ENCODE measurements at regions not wholly inside any gene's neighbourhood (a gene's known extent, or its start where the extent isn't known, plus 50 kb on each side); places are given as distances from the start of the nearest gene placed in this dataset.

DNA sequence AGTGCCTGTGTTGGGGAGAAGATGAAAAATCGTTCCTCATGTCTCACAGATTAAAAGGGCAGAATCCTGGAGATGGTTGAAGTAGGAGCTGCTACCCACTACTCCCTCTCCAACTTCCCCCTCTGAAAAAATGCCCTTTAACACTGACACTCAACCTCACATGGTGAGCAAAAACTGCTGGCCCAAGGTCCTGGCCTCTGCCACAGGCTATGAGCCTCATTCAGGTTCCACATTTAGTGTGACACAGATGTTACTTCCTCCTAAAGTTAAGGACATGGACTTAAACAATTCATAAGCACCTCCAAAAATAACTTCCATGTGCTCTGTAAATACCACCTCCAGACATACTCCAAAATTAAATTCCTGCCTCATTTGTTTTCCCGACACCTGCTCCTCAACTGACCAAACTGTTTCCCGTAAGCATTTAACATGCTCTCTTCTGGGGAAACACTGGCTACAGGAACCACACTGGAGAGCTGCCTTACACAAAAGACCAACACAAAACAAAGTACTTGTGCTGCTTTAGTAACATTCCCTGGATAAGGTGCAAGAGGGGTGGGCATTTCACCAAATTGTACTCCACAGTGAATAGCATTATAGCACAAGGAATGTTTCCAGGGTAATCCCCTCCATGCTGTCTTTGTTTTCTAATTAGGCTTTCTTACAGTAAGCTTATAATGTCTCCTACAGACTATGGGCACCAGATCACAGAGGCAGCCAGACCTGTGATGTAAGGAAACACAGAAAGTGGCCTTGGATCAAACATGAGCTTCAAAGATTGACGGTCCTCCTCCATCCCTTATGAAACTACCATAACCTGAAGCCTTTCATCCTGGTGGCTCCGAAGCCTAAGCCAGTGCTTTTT, 57.0 kb downstream of the PHLDA1 start:
- DNase-seq, result no peak

- no peak for DNase-seq
These were observed 60.3 kb downstream of the PHLDA1 start for GRCh38 chr12:75971253-75971652.

- no peak for DNase-seq
These were observed 61.3 kb downstream of the PHLDA1 start for GRCh38 chr12:75970310-75970709.

GRCh38 chr12:75969768-75970167, 61.8 kb downstream of the PHLDA1 start:
- DNase-seq, result no peak

GRCh38 chr12:75965661-75966060, 65.9 kb downstream of the PHLDA1 start:
- DNase-seq, result no peak

DNA sequence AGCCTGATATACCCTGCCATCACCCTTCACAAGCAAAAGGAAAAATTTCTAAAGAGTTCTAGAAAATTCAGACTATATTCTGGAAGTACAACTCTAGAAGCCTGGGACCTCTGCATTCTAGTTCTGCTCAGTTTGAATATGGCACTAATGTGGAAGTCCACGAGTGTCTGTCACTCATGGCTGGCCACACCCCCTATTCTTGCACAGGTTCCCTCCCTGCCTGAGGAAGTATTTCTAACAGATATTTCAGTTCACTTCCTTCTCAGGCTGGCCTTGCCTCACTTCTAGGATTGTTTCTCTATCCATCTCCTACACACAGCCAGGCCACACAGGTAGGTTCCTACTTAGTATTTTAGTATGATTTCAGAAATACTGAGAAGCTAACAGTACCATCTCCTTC, 67.4 kb downstream of the PHLDA1 start:
- no peak for DNase-seq

DNA sequence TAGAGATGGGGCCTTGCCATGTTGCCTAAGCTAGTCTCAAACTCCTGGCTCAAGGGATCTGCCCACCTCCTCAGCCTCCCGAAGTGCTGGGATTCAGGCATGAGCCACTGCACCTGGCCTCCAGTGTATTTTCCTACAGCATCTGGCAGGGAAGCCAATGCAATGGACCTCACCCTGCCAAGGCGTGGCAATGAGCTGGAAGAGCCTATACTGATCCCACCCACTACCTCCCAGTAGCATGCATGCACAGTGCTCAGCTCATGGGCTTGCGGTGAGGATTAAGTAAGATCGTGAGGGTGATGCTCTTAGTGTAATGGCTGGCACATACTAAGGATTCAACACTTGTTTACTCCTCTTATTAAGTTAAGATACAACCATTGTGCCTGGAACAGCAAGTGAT, 69.7 kb downstream of the PHLDA1 start:
- no peak for DNase-seq

DNA sequence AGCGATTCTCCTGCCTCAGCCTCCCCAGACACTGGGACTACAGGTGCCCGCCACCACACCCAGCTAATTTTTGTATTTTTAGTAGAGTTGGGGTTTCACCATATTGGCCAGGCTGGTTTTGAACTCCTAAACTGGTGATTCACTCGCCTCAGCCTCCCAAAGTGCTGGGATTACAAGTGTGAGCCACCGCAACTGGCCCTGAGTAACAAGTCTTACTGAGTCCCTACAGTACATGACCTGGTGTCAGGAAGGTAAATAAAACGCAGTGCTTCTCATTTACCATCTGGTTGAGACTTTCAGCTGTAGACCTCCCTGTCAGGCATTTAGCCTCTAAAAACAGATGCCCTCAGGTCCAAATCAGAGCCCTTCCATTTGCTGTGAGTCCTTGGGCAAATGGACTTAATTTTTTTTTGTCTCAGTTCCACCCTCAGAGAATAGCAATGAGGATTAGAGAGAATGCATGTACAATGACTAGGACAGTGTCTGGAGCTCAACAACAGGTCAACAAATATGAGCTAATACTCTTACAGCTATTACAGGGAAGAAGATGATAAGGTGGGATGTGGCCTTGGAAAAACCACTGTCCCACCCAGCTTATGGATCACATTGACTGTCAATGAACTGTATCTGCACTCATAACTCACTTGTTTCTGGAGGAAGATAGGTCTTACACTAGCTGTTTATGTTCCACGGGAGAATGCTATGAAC, 70.5 kb downstream of the PHLDA1 start:
- DNase-seq, result no peak

DNA sequence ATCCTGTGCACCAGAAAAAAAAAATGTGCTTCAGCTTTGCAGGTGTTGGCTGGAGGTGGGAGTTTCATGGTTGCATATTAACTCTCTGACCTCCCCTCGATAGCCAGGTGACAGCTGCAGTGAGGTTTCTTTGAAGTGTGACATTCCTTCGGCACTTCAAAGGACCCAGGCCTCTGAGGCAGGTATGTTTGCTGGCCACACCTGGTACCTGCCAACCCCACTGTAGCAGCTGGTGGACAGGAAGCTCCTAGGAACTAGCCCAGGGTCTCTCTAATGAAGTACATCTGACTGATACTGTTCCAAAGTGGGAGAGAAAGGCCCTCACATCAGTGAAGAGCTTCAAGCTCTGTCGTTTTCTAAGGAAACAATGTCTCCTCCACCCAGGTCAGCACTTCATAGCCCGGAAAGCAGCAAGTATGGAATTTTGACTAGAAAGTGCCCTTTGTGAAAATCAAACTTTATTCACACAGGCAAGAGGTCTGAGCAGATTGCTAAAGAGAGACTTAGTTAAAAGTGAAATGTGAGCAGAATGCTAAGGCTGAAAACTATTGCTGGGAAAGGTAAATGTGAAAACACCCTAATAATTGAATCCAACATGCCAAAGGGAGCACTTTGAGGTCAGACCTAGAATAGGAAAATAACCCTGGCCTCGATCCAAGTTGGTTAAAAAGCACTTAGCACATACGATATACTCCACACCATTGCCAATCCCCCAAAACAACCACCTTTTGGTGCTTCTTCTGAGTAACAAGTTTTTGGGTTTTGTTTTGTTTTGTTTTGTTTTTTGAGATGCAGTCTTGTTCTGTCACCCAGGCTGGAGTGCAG, 71.3 kb downstream of the PHLDA1 start:
- no peak for DNase-seq

- DNase-seq, result no peak
These were observed 72.1 kb downstream of the PHLDA1 start for GRCh38 chr12:75959506-75959905.

DNA sequence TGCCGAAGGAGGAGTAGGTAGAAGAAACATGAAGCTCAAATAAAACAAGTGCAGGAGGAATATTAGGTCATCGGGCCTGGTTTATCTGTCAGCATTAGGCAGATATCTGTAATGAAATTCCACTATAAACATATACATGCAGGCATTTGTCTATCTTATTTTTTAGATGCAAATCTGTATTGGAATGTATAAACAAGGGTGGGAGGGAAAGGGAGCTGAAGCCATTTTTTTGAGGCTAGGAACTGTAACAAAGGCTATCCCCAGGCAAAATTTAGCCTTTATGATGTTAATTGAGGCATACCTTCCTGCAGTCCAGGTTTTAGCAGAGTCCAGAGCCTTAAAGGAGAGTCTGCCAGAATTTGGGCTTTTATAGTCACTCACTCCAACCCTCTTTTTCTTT, 72.5 kb downstream of the PHLDA1 start:
- no peak for DNase-seq

DNA sequence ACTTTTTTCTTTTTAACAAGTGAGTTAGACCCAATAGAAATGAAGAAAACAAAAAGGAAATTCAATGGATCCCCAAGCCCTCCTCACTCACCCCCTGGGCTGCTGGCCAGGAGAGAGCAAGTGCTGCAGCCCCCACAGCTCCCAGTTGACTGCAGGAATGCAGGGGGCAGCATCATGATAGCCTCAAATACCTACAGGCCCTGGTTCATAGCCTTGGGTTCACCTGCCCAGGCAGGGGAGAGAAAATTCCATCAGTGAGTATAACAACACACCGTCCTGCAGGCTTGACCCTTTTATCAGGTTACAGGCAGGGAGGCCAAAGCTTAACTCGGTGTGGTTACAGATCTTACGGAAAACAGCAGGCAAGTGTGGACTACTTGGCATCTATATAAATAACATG, 76.3 kb downstream of the PHLDA1 start:
- no peak for DNase-seq

DNA sequence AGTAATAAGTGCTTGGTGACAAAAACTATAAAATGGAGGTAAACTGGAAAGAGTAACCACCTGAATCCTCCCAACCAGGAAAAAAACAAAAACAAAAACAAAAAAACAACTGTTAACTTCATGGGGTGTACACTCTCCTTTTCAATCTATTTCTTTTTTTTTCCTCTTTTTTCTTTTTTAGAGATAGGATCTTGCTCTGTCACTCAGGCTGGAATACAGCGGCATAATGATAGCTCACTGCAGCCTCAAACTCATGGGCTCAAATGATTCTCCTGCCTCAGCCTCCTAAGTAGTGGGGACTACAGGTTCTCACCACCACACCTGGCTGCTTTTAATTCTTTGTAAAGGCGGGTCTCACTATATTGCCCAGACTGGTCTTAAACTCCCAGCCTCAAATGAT, 76.8 kb downstream of the PHLDA1 start:
- DNase-seq, result no peak

GRCh38 chr12:75954041-75954440, 77.5 kb downstream of the PHLDA1 start:
- no peak for DNase-seq

- no peak for DNase-seq
These were observed 78.2 kb downstream of the PHLDA1 start for GRCh38 chr12:75953312-75953906.

GRCh38 chr12:75951399-75952278, 79.9 kb downstream of the PHLDA1 start:
- no peak for DNase-seq

- no peak for DNase-seq
These were observed 84.3 kb downstream of the PHLDA1 start for GRCh38 chr12:75947156-75947723.

GRCh38 chr12:75945581-75945980, 86.0 kb downstream of the PHLDA1 start:
- no peak for DNase-seq

DNA sequence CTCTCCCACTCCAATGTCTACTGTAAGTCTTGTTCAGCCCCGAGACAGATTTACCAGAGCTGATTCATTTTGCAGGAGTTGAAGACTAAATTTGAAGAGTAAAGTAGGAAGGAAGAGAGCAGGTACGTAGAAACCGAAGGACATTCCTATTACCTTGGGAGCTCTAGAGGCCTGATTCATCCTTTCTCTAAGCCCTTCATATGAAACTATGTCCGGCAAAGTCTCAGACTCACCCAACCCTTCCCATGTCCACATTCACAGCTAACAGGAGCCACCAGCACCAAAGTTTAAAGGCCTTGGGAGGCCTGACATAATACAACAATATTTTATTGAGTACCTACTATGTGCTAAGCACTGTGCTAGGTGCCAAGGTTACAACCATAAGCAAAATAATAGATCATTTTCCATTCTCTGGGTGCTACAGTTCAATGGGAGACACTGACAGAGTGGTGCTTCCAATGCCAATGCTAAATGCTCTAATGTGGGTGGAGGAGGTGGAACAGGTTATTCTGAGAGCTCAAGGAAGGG, 86.6 kb downstream of the PHLDA1 start:
- DNase-seq, result no peak

DNA sequence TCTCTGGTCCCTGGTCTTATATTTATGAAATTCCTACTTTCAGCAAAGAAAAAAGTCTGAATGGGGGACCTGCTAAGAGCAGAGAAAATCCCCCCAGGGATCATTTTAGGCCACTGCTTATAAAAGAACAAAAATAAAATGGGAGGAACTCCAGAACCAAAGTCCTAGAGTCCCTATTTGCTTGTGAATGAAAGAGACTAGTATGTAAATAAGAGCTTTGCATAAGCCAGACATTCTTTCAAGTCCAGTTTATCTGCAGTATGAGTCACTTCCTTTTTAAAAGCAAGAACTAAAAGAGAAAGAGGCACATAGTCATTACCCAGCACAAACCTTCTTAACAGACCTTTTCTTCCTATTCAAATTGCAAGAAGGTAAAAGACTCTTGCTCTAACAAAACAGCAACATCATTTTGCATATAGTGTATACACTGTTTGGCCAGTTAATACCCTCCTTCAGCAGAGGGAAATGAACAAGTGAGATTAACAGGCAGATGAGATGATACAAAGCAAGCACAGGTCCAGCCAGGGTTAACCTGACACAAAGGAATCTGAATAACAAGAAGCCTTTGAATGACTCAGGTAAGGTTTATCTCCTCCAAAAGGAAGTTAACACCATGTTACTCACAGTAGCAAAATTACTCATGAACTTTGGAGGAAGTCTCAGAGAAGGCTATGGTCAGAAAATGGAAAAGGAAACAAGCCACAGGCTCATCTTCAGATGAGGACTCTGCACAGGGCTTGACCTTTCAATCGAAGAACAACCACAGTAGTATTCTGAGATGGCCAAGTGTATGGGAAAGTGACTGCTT, 87.3 kb downstream of the PHLDA1 start:
- DNase-seq, result no peak

- DNase-seq, result no peak
These were observed 87.9 kb downstream of the PHLDA1 start for GRCh38 chr12:75943730-75944096.
